Astrocyte of the hippocampus (primary cell): ENCODE measurements at regions not wholly inside any gene's neighbourhood (a gene's known extent, or its start where the extent isn't known, plus 50 kb on each side); places are given as distances from the start of the nearest gene placed in this dataset.

Experiments used
- DNase-seq: peaks from one replicate; pipeline ENCODE4 v3.0.0; 2011; ENCODE audit warnings: low read depth, low spot score

DNA sequence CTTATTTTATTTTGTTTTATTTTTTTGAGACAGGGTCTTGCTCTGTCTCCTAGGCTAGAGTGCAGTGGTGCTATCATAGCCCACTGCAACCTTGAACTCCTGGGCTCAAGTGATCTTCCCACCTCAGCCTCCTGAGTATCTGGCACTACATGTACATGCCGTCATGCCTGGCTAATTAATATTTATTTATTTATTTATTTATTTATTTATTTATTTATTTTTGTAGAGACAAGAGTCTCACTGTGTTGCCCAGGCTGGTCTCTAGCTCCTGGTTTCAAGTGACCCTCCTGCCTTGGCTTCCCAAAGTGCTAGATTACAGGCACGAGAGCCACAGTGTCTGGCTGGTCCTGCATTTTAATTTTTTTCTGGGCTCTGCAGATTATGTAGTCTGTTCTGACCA, 84.9 kb upstream of the BCOR start:
- no peak for DNase-seq

DNA sequence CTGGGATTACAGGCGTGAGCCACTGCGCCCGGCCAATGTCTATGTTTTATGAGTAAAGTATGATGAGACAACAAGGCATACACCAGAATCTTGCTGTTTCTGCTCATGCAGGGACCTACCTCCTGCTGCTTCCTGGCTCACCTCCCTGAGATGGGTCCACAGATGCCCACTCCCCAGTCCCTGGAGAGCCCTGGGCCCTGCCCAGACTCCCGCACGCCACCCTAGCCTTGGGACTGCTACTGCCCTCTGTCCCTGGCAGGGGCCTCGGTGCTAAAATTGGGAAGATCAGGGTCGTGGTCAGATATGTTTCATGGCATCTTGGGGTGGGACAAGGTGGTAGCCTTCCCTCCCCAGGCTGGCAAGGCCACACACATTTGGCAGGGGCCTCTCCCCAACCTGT, 84.3 kb upstream of the BCOR start:
- no peak for DNase-seq

DNA sequence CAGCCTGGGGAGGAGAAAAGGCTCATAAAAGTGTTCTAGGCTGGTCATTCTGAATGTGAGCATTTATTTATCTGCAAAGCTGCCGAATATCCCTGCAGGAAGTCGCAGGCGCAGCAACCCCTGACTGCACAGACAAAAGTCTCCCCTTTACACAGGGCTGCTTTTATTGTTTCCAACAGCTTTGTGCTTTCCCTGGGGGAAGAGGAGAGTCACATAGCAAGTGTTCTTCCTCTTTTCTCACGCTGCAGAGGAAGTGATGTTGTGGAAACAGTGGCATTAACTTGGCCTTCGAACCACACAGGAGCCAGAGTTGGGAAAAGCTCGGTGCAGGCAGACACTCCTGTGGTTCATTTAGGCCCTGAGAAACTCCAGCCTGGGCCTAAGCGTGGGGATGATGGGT, 81.5 kb upstream of the BCOR start:
- DNase-seq, result no peak

DNA sequence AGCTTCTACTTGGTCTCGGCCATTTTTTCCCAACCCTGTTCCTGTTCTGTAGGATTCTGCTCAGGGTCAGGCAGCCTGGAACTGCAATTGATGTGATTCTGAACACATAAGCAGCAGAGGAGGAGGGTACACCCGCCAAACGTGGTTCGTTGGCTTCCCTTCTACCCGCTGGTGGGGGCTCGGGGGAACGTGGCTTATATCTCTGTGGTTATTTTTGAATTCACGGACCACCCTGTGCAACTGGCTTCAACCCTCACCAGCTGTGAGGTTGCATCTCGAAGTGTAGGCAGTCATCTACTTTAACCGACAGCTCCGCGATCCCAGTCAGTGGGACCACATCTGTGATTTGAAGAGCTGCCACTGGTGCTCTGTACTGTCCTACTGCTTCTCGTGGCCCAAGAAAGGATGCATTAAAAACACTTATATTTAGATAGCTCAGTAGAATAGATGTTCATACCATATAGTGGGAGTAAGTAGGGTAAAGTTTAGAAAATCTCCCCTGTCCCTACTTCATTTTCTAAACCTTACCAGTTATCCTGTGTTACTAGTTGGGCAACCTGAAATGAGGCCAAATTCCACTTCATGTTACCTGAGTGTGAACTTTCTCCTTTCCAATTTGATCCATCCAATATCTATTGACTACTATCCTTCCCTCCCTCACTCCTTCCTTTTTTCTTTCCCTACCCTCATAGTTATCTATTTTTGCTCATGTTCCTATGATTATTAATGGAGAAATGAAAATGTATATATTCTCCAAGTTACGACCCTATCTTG, 80.4 kb upstream of the BCOR start:
- DNase-seq, result no peak

DNA sequence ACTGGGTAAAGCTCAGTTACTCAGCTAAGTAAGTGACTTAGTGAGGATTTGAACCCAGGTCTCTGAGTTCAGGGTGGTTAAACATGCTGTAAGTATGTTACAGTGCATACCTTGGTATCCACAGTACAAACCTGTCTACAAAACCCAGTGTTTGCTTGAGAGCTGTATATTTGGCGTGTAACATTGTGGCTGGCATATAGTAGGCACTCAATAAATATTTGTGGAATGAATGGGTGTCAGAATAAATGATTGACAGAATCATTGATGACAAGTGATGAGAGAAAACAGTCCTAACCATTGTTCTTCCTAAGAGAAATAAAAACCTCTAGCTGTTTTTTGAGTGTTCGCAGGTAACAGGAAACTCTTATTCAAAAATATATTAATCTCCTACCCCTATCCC, 79.7 kb upstream of the BCOR start:
- DNase-seq, result no peak

DNA sequence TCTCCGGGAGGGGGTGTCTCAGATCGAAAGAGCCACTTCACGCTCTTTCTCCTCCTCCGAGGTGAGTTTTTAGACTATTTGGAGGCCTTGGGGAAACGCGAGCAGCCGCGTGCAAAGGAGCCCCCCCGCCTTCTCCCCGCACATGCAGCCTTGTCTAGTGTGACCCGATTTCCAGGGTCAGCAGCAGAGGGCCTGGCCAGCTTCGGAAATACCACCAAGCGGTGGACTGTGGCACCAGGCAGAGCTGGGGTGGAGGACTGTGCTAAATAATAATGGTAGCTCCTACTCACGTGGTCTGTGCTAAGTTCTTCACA, 79.3 kb upstream of the BCOR start:
- no peak for DNase-seq

DNA sequence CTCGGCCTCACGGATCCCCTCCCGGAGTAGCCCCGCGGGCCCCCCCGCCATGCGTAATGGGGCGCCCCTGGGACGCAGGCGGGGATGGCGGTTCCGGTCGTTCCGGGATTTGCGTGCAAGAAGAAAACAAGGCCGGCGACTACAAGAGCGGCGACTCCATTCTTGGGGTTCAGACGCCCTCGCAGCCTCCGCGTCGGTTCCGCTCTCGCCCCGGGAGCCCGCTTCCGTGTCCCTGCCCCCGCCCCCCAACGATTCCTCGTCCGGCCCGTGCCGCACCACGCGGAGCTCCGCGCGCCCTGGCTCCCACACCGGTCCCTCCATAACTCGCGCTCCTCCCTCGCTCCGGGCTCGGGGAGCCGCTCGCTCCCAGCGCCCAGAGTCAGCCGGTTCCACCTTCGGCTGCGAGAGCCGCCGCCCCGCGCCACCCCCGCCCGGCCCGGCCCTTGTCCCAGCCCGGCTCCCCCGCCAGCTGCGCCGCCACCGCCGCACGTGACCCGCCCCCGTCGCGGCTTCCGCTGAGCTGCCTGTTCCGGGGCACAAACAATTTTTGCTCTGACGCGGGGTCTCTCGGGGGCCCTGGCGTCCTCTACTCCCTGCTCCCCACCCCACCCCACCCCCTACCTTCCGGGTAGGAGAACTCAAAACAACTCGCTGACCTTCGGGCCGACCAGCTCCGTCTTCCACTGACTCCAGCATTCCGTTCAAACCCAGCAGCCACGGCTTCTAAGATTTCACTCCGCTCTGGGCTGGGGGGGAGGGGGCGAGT, 78.8 kb upstream of the BCOR start:
- peak; percentile 40 for DNase-seq

DNA sequence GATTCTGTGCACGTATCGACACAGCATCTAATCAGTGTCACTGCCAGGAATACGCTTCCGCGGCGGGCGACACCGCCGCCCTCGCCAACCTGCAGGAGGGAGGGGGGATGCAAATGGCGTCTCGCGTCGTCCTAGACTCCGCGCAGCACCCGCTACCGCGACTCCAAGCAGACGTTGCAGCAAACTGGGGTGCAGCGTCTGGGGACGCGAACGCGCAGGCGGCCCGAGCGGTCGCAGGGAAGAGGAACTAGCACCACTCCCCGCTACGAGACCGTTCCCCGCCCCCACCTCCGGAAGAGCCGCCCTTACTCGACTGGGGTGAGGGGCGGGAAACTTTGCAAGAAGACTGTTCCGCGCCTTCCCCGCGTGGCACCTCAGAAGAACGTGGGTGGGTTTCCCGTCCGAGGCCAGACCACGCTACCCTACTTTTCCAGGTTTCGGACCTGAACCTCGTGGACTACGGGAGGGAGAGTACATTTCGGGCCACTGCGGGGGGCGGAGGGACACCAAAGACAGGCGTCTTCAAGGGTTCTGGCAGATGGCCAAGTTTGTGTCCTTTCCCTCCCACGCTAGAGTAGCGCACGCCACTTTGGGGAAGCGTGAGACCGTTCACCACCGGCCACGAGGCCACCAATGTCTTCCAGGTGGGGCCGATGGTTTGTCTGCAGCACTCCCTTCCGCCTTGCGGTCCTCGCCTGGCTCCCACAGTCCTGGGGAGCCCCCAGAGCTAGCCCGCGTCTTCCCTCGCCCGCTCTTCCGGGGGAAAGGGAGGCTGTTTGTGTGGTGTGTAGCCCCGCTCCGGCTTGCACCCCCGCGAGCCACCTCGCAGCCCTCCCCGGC, 78.0 kb upstream of the BCOR start:
- peak; percentile 50 for DNase-seq

DNA sequence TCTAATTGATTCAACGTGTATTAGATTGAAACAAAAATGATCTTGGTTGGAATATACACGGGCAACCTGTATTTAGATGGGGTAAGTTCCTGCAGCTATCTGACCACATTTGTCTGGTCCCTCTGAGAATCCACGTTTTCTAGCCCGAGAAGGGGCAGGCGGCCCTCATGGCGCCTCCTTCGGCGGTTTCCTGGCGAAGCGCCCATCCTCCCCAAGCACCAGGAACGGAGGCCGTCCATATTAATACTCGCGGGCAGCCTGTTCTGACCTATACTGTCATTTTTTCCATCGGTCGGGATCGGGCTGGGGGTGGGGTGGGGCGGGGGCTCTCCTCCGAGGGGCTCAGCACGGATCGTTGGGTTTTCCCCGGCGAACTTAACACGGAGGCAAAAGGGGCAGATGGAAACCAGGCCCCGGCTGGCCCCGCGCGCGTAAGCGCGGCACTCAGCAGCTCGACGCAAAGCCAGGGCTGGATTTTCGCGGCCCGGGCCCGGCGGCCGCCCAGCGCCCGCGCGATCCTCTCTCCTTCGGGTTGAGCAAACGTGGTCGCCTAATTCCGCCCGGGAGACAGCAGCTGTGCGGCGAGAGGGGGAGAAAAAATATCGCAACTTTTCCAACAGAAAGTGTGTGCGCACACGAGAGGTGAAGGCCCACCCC, 77.2 kb upstream of the BCOR start:
- peak; percentile 76 for DNase-seq

DNA sequence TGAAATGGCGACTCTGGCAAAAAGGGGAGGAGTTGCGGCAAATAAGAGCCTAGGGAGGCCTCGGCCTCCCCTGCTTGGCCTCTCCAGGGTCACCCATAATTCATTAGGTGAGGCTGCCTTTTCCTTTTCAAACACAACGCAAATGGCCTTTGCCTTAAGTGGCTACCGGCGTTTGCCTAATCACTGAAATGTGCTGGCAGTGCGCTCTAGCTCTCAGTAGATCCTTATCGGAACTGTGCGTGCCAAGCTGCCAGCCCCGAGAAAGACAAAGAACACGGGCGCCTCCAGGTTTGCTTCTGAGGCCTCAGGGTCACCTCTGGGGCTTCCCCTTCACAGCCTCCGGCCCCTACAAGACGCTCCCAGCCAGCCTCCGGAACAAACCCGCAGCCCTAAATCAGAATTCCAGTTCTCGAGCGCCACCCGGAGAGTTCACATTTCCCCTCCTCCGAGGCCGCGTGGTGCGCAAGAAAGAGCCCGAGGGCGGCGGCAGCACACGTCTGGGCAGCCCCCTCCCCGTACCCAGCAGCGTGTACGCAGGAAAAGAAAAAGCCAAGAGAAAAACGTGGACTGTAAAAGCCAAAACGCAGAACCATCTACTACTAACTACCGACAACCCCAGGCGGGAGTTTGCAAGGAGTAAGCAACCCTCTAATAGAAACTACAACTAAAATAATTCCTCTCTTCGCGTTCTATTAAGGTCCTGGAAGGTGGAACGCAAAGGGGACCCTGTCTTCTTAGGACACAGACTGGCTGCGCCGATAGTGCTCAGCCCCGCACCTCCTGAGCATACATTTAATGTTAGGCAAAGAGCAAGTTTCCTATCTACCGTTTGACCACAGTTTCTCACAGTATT, 76.5 kb upstream of the BCOR start:
- peak; percentile 52 for DNase-seq

DNA sequence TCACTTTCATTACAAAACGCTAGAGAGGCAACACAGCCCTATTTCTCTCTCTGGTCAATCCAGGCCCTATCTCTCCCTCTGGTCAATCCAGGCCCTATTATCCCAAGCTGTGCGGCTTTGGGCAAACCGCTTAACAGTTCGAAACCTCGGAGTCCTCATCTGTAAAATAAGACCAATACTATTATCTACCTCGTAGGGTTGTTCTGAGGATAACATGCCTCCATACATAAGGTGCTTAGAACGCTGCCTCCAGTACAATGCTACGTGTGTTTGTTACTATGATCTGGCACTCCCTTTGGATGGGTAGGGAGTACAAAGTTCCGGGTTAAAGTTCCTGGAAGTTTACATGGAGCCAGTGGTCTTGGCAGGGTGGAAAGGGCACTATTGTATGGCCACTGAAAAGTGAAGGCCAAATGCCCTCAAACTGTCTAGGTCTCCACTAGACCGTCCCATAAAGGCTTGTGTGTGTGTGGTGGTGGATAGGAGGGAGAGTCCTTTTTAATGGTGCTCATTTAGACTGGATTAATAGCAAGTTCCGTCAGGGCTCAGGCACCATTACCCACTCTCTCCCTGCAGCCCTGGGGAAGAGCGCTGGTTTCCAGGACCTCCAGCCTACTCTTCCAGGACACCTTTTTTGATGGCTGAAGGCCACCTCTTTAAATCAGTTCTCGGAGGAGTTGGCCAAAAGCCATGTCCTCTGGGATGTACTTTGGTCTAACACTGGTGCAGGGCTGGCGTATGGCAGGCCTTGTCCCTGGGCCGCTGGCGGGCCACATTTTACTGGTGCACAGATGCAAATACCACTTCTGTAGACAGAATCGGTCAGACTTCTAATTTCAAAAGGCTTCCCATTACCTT, 75.6 kb upstream of the BCOR start:
- peak; percentile 7 for DNase-seq

DNA sequence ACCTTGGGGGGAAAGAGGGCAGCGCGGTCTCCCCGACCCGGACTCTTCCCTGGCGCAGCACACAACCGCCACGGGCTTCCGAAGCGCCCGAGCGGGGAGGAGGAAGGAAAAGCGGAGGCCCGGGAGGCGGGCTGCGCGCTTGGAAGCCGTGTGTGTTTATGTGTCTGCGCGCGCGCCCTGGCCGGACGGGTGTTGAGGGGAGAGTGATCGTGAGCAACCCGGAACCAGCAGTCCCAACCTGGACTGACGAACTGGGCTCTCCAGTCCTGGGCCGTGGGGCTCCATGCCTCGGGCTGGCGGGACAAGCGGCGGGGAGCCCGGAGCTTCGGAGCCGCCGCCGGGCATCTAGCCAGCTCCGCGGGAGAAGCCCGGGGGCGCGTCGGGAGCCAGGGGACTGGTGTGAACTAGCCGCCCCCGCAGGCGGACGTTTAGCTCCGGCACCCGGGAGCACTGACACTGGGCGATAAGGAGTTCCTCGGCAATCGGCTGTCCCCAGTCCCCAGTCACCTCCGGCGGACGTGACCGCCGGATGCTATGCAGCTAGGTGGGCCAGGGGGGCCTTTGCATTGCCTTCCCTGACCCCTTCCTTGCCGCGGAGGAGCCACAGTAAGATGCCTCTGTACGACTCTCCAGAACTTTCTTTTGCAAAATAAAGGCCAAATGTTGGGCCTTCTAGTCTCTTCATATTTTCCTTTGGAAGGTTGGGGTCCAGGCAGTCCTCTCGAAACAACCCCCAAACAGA, 74.8 kb upstream of the BCOR start:
- DNase-seq, result no peak

DNA sequence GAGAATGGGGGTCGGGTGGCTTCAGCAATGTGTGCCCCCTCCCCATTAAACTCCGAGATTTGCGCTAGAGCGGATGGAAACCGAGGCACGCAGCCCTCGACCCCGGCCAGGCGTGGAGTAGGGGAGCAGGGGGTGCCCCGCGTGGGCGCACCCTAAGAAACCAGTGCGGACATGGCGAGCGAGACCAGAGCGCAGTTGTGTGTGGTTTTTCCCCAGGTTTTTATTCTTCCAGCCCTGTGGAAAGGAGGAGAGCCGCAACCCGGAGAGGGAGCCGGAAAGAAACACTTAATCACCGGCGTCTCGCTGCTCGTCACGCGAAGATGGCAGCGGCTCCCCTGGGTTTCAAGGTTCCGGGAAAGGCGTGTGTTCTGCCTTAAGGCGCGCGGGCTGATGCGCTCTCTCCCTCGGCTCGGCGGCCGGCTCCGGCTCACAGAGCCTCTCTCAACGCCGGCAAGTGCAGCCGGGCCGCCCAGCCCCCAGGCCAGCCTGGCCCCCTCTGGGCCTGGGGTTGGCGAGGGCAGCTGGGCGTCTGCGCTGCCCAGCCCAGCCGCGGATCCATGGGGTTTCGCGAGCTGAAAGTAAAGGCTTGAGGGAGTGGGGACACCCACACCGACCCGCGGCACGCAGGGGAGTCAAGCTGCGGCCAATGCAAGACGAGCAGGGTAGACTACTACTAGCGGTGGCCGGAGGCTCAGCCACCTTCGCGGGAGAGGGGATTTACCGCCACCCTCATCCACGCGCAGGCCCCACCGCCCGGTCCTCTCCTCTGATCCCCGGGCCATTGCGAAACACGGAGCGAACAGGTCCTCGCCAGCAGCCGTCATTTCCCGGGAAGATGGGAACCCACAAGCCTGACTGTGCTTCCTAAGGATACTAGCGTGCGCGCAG, 74.0 kb upstream of the BCOR start:
- DNase-seq, result peak; percentile 65

DNA sequence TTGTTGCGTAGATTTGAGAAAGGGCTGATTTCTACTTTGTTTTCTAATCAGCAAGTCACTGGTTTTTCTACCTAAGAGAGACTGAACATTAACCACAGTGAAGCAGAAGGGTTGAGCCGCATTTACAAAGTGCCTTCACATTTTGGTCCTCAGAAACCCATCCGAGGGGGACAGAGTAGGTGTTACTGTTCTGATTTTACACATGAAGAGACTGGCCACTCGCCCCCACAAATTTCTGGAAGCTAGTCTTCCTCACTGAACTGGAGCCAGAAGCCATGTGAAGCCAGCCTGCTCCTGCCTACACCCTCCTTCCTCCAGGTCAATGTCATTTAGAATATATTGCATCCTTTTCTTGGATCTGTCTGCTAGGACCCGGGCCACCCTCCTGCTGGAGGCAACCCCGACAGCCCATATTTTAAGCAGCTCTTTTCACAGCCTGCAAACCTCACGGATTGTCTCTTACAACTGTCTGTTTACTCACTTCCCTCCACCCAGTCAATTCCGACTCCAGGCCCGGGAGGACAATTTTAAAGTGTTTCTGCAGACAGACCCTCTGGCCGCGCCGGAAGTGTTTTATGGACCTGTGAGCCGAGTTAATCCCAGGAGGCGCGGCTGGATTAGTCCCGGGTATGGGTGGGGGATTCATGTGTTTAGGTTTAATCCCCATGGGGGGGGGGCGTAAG, 73.2 kb upstream of the BCOR start:
- DNase-seq, result no peak

DNA sequence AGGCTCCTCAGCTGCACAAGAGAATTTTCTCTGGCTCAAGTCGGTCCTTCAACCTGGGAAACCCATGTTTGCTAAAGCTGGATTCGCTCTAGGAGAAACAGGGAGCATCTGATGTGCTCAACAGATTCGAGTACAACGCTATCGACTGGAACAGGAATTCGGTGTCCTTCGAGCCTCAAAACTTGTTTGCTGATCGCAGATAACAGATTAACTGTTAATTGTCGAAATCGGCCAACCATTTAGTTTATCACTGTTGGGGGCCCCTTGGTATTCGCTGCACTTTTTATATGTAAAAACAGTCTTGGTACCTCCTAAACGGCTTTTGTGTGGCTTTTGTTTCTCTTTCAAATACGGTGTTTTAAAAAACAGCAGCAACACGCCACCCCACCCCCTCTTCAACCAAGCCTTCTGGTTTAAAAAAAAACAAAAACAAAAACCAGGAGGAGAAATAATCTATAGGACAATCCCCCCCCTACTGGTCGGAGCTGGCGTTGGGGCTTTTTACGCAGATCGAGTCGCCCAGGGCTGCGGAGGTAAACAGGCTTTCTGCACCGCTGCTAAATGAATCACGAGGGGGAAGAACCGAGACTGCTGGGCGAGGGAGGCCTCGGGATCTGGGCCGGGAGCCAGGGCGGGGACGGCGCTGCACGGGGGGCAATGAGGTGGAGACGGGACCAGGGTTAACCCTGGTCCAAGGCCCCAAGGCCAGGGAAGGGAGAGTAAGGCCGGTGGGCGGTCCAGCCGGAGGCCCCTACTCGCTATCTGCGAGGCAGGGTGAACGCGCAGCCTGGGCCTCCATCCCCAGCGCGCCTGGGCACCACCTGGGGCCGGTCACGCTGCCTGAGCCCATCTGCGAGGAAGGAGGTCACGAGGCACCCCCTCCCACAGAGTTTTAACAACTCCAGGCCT, 71.7 kb upstream of the BCOR start:
- DNase-seq, result peak; percentile 83

DNA sequence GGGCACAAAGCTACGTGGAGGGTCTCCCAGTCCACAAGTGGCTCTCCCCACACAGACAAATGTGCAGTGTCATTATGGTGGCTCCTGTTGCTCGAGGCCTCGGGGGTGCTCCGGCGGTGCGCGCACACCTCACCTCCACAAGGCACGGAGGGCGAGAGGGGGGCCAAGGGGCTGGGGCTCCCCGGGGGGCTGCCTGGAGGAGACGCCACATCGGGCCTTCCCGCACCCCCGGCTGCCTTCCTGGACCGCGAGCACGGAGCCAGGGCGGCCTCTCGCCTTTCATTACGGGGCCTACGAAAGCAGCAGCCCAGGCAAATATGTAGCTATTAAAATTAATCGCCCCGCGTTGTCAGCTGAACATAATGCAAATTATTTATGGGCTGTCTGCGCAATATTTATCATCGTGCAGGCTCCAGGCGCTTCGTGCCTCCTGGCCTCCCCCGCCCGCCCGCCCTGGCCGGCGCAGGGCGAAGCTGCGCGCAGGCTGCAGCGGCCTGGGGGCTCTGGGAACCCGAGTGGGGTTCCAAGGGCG, 70.8 kb upstream of the BCOR start:
- no peak for DNase-seq
